Esophagus muscularis mucosa (tissue), 4 donors: ENCODE measurements at regions not wholly inside any gene's neighbourhood (a gene's known extent, or its start where the extent isn't known, plus 50 kb on each side); places are given as distances from the start of the nearest gene placed in this dataset.

Experiments used
- DNase-seq: peaks from one replicate; pipeline ENCODE4 v3.0.0-alpha.2; 2017; ENCODE audit errors: extremely low spot score
- H3K27ac ChIP-seq, 4 donors: fragments of 200-600 bp; sonication (generic); replicated peaks in 1 of 4; 1 replicate in 3 of 4; 2 replicates in 1 of 4; pipeline ENCODE4 v1.5.1; 2016 to 2019; ENCODE audit warnings: mild to moderate bottlenecking in 1 of 4
- H3K27me3 ChIP-seq, 4 donors: fragments of 200-600 bp; sonication (generic); one replicate each; pipeline versions ENCODE4 v1.5.1 to v1.6.0; 2016 to 2019
- H3K36me3 ChIP-seq, 4 donors: fragments of 200-600 bp; sonication (generic); one replicate each; pipeline ENCODE4 v1.5.1; 2016 to 2019
- H3K4me1 ChIP-seq, 4 donors: fragments of 200-600 bp; sonication (generic); one replicate each; pipeline ENCODE4 v1.5.1; 2016 to 2019
- H3K4me3 ChIP-seq, 4 donors: fragments of 200-600 bp; sonication (generic); 1 replicate in 2 of 4; 2 replicates in 2 of 4; pipeline ENCODE4 v1.5.1; 2016 to 2019; ENCODE audit warnings: mild to moderate bottlenecking in 4 of 4, moderate library complexity in 1 of 4
- H3K9me3 ChIP-seq, 4 donors: fragments of 200-600 bp; sonication (generic); 1 replicate in 3 of 4; 2 replicates in 1 of 4; pipeline ENCODE4 v1.5.1; 2016 to 2019
- CTCF ChIP-seq, 3 experiments: fragments of 200-600 bp in 2 of 3; fragments of 450-650 bp in 1 of 3; sonication (generic) in 2 of 3; IDR thresholded peaks; one replicate each; pipeline ENCODE4 v1.5.1; 2017 to 2019; ENCODE audit warnings: antibody characterized with exemption in 3 of 3, mild to moderate bottlenecking in 2 of 3, moderate library complexity in 1 of 3
- EP300 ChIP-seq: sonication (generic); formaldehyde crosslinking; IDR thresholded peaks from one replicate; pipeline ENCODE4 v1.6.1; 2017; ENCODE audit warnings: antibody characterized with exemption
- POLR2A ChIP-seq: fragments of 450-650 bp; IDR thresholded peaks from one replicate; pipeline ENCODE4 v1.6.1; 2017; ENCODE audit warnings: antibody characterized with exemption, moderate library complexity, mild to moderate bottlenecking, low read depth
- POLR2AphosphoS5 ChIP-seq, 2 donors: sonication (generic); formaldehyde crosslinking; IDR thresholded peaks; one replicate each; pipeline ENCODE4 v1.6.1; 2017; ENCODE audit warnings: antibody characterized with exemption in 2 of 2
- WGBS: methylation state at CpG from one replicate; pipeline ENCODE4 v1.1.5; 2018; 5-methylcytosine and 5-hydroxymethylcytosine counted together
- intact Hi-C: fragments of 100-400 bp; cut with DNase I; formaldehyde crosslinking; loops from one replicate; pipeline ENCODE4 v1.15.1; 2023

GRCh38 chr20:18943542-18943941 lies 130.0 kb downstream of the SCP2D1 start:
- no peaks in the 10 kb centered on the region for H3K9me3 ChIP-seq
- intact Hi-C loops = no loop called here
- 83% methylated on average over 2 of the region's 4 CpGs for WGBS
- no peak overlapping the region for H3K27ac ChIP-seq
- no peaks in the 10 kb centered on the region for H3K27me3 ChIP-seq
- no peak overlapping the region for H3K4me3 ChIP-seq
- DNase-seq = no peak
- H3K4me1 ChIP-seq = no peaks in the 10 kb centered on the region
- H3K36me3 ChIP-seq = no peaks in the 10 kb centered on the region
- no peak for TF ChIP-seq POLR2AphosphoS5 (IDR thresholded peaks at IDR 0.05)

GRCh38 chr20:18956890-18957289 lies 143.3 kb downstream of the SCP2D1 start:
- Histone ChIP-seq H3K27ac (no peak overlapping the region), H3K4me3 (no peak overlapping the region), H3K4me1 (no peaks in the 10 kb centered on the region), H3K9me3 (peaks cover 0 to 10% (median 0%) of the 10 kb centered on the region in 4 donors), H3K36me3 (no peaks in the 10 kb centered on the region), H3K27me3 (no peaks in the 10 kb centered on the region)
- TF ChIP-seq CTCF (IDR thresholded peaks at IDR 0.05) (no peak), EP300 (no peak), POLR2AphosphoS5 (IDR thresholded peaks at IDR 0.05) (no peak), POLR2A (no peak)
- no peak for DNase-seq
- WGBS = 72% methylated on average over 4 of the region's 4 CpGs
- intact Hi-C loops = no loop called here

GRCh38 chr20:18957328-18957727 lies 143.7 kb downstream of the SCP2D1 start:
- no peak overlapping the region for H3K4me3 ChIP-seq
- TF ChIP-seq POLR2AphosphoS5 (IDR thresholded peaks at IDR 0.05) = no peak
- TF ChIP-seq POLR2A = no peak
- TF ChIP-seq CTCF (IDR thresholded peaks at IDR 0.05) = no peak
- no peak for TF ChIP-seq EP300
- no peaks in the 10 kb centered on the region for H3K36me3 ChIP-seq
- H3K27ac ChIP-seq = no peak overlapping the region
- no peak for DNase-seq
- H3K9me3 ChIP-seq = peaks cover 0 to 10% (median 0%) of the 10 kb centered on the region in 4 donors
- H3K4me1 ChIP-seq = no peaks in the 10 kb centered on the region
- intact Hi-C loops = no loop called here
- 71% methylated on average over 2 of the region's 2 CpGs for WGBS
- H3K27me3 ChIP-seq = no peaks in the 10 kb centered on the region

- 82% methylated on average over 5 of the region's 5 CpGs for WGBS
- Histone ChIP-seq H3K4me1 (peaks cover 0 to 9% (median 2%) of the 10 kb centered on the region in 4 donors), H3K27ac (no peak overlapping the region)
Measured at GRCh38 chr20:18971121-18971520, 157.5 kb downstream of the SCP2D1 start.

GRCh38 chr20:18971574-18971973 lies 158.0 kb downstream of the SCP2D1 start:
- Histone ChIP-seq H3K27me3 (no peaks in the 10 kb centered on the region), H3K36me3 (no peaks in the 10 kb centered on the region), H3K27ac (no peak overlapping the region), H3K4me3 (no peak overlapping the region), H3K4me1 (peaks cover 0 to 9% (median 2%) of the 10 kb centered on the region in 4 donors), H3K9me3 (no peaks in the 10 kb centered on the region)
- TF ChIP-seq CTCF (IDR thresholded peaks at IDR 0.05) = no peak
- no peak for DNase-seq
- intact Hi-C loops = no loop called here
- 94% methylated on average over 2 of the region's 2 CpGs for WGBS

More at GRCh38 chr20:18971121-18971520, 157.5 kb downstream of the SCP2D1 start:
- H3K27me3 ChIP-seq = no peaks in the 10 kb centered on the region
- H3K9me3 ChIP-seq = no peaks in the 10 kb centered on the region
- TF ChIP-seq CTCF (IDR thresholded peaks at IDR 0.05) = no peak
- no peak for TF ChIP-seq EP300
- TF ChIP-seq POLR2A = no peak
- TF ChIP-seq POLR2AphosphoS5 (IDR thresholded peaks at IDR 0.05) = no peak
- no peak overlapping the region for H3K4me3 ChIP-seq
- intact Hi-C loops = no loop called here
- DNase-seq = no peak
- H3K36me3 ChIP-seq = no peaks in the 10 kb centered on the region
